Retinal pigment epithelial cell (primary cell): ENCODE measurements at regions not wholly inside any gene's neighbourhood (a gene's known extent, or its start where the extent isn't known, plus 50 kb on each side); places are given as distances from the start of the nearest gene placed in this dataset.

Experiments
- DNase-seq: peaks from one replicate; pipeline ENCODE4 v3.0.0-alpha.2; 2010; ENCODE audit warnings: low read depth
- H3K4me3 ChIP-seq: 2 replicates; pipeline ENCODE4 v1.5.1; 2011; ENCODE audit warnings: mild to moderate bottlenecking, low read length, control low read depth, moderate library complexity
- TF ChIP-seq, protein P1 (sequence below): conservative IDR thresholded peaks from 2 replicates; pipeline ENCODE4 v1.5.1; 2011; ENCODE audit warnings: low read depth, low read length, control low read depth, inconsistent platforms

DNA sequence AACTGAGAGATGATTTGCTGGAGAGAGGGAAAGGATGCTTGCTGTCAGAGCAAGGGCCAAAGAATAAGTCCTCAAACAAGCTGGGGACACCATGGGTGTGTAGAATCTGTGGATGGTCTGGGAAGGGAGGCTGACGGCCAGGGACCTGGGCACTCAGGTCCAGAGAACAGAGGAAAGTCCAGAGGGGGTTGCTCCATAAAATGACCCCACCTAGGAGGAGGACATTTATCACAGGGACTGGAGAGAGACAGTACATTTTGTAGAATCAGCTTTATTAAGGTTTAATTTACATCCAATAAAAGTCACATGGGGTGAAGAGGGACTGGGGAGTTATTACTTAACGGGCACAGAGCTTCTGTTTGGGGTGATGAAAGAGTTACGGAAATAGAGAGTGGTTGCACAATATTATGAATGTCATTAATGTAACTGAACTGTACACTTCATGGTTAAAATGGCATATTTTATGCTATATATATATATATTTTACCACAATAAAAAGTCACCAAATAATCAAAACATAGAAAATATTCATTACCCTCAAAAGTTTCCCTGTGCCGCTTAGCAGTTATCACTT lies 73.0 kb upstream of the ABCD3 start:
- H3K4me3 ChIP-seq = no peak overlapping the region
- TF ChIP-seq, protein P1, sequence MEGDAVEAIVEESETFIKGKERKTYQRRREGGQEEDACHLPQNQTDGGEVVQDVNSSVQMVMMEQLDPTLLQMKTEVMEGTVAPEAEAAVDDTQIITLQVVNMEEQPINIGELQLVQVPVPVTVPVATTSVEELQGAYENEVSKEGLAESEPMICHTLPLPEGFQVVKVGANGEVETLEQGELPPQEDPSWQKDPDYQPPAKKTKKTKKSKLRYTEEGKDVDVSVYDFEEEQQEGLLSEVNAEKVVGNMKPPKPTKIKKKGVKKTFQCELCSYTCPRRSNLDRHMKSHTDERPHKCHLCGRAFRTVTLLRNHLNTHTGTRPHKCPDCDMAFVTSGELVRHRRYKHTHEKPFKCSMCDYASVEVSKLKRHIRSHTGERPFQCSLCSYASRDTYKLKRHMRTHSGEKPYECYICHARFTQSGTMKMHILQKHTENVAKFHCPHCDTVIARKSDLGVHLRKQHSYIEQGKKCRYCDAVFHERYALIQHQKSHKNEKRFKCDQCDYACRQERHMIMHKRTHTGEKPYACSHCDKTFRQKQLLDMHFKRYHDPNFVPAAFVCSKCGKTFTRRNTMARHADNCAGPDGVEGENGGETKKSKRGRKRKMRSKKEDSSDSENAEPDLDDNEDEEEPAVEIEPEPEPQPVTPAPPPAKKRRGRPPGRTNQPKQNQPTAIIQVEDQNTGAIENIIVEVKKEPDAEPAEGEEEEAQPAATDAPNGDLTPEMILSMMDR = no peak
- DNase-seq = no peak

DNA sequence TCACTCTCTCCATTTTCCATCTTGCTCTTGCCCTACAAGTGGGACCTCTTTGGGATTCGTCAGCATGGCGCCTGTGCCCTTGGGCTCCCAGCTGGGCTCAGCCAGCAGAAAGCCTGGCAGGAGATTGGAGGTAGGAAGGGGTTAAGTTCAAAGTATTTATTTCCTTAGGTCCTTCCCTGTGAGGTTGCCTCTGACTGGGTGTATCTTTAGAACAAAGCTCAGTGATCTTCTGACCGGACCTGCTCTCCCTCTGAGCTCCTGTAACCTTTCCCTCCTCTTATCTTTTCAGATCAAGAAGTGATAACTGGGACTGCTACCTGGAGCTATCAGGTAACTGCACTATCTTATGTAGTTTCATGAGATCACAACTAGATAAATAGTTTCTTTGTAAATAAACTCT lies 75.8 kb upstream of the ABCD3 start:
- DNase-seq = no peak
- TF ChIP-seq, protein P1 = no peak
- H3K4me3 ChIP-seq = no peak overlapping the region

DNA sequence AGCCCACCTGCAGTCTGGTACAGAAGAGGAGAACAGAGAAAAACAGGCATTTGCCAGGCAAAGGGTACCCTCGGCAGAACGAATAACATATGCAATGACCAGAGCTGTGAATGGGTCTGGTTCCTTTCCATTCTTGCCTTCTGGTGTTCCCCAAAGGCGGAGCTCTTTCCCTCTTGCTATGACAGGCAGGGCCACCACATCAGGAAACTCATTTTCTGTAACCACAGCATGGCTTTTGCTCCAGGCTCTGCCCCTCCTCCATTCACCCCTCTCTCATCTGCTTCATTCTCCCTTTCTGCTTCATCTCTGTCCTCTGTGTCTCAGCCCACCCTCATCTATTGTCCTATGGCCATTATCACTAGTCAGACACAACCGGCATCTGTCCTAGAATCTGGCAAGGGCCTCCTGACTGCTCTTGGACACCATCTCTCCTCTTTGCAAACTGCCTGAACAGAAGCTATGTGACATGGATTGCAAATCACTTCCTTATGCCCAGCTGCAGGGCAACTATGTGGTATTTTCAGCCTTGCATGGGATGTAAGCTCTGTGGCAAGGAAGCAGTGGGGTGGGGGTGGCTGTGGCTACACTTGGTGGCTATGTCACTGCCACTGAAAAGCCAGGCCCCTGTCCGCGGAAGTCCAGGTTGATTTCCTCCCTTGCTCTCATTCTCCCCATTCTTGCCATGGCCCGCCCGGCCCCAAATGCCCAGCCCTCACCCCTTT lies 78.8 kb upstream of the ABCD3 start:
- no peak for DNase-seq
- TF ChIP-seq, protein P1 = no peak
- H3K4me3 ChIP-seq = no peak overlapping the region

DNA sequence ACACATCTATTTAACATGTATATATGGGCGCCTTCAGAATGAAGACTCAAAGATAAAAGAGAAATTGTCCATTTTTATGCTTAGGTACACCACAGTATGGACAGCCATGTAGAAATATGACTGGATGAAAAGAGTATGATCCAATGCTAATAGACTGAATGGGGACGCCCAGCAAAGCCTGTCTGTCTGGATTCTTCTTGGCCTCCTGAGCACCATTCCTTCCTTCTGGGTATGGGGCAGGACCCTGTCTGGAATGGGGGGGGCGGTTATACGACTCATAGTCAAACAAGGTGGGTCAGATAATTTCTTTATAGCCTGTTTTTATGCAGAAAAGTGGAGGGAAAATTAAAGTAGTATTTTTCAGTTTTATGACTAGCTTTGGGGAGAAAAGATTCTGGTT lies 81.2 kb upstream of the ABCD3 start:
- TF ChIP-seq, protein P1 = no peak
- no peak for DNase-seq
- no peak overlapping the region for H3K4me3 ChIP-seq

DNA sequence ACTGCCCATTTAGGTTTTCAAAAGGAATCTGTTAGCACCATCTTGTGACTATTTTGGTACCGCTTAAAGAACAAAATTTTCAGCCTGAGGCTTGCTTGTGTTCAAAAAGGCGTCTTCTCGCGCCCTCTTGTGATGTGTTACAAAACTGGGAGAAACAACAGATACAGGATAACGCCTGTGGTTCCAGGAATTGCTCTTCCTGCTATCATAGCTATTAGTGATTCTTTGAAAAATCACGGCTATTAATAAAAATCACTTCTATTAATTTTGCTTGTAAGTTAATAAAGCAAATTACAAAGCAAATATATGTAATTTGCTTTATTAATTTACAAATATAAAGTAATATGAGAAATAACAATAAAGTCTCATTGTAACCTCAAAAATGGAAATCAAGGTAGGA lies 82.2 kb upstream of the ABCD3 start:
- TF ChIP-seq, protein P1 = peak; percentile 79
- peak; percentile 81 for DNase-seq
- H3K4me3 ChIP-seq = no peak overlapping the region

DNA sequence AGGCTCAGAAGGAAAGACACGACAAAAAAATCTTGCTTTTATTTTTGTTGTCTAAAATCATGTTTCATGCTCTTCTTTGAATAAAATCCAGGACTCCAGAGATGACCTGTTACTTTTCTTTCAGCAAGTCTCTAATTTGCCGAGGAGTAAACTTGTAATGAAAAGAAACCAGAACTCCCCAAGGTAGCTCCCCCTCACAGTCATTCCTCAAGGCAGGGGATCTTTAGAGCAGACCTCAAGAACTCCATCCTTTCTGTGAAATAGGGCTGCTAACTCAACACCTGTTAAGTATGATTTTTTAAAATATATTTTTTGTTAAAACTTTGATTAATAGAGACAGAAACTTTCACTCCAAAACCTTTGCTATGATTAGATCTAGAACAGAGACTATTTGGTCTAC lies 82.7 kb upstream of the ABCD3 start:
- DNase-seq = no peak
- TF ChIP-seq, protein P1 = no peak
- H3K4me3 ChIP-seq = no peak overlapping the region

DNA sequence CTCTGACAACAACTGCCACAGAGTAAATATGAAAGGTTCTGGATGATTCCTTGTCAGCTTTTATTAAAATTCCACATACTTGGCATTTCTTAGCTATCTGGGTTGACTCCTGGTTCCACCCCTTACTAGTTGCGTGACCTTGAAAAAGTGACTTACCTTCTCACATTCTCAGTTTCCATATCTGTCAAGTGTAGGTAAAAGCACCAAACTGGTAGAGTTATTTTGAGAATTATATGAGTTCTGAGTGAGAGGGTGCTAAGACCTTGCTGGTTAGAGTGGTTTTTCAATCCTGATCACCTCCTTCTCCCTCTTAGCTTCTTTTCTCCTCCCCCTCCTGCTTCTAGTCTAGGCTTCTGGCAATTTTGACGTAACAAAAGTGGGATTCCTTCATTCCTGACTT lies 83.4 kb upstream of the ABCD3 start:
- TF ChIP-seq, protein P1 = no peak
- no peak for DNase-seq

More for the DNA sequence above, 83.4 kb upstream of the ABCD3 start:
- H3K4me3 ChIP-seq = no peak overlapping the region
